HG02798 (cell line): ENCODE measurements at regions not wholly inside any gene's neighbourhood (a gene's known extent, or its start where the extent isn't known, plus 50 kb on each side); places are given as distances from the start of the nearest gene placed in this dataset.

Experiments used
- ATAC-seq: cut with Tn5 transposase; IDR thresholded peaks from one replicate; pipeline ENCODE4 v1.9.1; 2021; ENCODE audit warnings: mild to moderate bottlenecking; ENCODE audit not compliant: unreplicated experiment, poor library complexity

DNA sequence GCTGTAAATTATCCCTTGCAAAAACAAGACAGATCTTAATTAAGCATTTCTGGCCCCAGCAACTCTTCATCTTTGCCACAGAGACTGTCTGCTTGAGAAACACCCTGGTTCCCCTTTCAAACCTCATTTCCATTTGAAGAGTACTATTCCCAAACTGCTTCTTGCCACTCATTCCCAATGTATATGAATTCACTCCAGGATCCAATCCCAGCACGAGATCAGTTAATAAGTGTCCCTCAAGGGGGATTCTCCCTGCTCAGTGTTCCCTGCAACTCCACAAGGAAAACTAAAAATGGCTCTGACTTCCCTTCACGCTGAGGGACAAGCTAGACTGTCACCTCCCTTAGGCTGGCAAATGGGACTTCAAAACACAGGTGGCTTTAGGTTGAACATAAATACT, 173.2 kb downstream of the SIPA1L2 start:
- no peak for ATAC-seq

DNA sequence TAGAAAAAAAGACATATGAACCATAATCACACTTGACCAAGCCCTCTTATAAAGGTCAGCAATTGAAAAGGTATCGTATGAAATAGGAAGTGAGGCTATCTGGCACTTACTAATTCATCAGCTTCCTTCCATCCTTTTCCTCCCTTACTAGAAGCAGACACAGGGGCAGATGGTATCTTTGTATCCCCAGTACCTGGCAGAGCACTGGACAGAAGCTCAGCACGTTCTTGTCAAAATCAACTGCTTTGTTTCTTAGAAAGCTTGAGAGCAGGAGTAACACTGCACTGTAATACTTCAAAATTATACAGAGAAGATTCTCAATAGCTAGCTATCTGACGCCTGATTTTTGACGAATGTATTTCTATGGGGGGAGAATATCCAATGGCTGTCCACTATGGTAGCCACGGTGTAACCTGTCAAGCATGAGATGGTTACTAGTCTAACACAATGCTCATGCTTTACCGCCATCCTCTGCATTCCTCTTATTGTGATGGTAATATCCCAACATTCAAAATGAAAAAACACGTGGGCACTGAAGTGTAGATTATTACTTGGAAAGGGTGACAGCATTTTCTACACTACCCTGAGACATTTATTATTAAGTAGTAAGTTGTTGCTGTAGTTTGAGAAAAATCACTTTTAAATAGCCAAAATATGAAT, 175.6 kb downstream of the SIPA1L2 start:
- ATAC-seq = no peak

DNA sequence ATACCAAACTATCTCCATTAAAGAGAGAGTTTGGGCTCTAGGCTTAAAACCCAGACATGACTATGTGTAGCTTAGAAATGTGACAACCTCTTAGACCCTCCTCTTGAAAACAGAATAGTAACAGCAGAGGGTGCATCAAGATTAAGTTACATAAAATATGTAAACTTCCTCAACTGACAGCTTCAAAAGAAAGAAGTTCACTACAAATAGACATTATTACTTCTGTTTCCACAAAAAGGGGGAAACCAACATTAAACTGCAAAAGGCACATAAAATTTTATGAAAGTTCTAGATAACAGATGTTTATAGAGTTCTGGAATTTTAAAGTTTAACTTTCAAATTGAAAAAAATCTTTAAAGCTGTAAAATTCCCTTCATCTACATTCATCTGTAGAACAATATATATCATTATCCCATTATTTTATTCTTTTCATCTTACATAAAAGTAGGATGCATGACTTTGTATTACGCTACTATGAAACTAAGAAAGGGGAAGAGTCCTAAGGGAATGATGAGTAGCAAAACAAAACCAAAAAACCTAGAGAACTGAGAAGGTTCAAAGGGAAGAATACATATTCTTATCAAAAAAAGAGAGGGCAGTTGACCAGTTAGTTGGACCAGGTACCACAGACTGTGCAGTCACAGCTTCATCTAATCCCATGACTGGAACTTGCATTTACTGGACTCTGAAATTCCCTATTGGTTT, 177.0 kb downstream of the SIPA1L2 start:
- ATAC-seq = no peak

DNA sequence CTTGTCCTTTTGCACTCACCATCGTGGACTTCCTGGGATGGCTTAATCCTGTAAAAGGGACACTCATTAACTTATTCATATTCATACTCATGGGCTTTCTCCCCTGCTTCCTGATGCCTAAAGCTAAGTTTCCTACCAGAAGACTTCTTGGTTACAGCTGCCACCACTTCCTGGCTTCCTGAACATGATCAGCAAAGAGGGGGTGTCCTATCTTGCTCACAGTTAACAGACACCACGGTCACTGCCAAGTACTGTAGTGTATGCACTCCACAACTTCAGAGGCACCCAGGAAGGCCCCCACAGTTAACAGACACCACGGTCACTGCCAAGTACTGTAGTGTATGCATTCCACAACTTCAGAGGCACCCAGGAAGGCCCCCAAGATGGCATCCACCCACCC, 177.8 kb downstream of the SIPA1L2 start:
- ATAC-seq = no peak

DNA sequence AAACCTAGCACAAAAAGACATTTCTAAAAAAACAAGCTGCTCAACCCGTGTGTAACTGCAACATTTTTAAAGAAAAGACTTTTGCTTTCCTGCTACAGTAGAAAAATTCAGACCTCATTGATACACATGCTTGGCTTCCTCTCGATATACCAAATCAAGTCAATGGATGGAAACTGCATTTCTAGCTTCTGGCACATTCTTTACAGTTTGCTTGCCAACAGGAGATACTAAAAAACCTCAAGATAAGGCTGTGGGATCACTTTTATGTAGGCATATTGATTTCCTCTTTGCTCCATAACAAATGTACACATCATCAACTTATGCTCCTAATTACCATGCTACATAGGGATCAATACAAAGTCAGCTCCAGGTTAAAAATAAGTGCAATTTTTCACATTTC, 178.4 kb downstream of the SIPA1L2 start:
- no peak for ATAC-seq

DNA sequence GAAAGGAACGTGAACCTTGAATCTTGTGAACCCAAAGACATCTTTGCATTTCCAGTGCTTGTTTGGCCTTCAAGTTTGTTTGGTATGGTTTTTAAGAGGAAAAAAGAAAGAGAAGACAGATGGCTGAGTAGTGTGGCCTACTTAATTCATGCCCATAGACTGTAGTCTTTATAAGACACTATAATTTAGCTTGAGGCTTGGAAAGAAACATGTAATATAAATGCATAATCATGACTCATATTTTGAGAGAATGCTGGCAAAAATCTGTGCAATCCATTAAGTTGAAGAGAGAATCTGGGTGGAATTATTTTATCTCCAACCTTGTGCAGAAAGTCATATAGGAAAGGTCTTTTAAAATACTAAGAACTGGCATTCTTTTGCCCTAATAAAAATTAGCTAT, 179.3 kb downstream of the SIPA1L2 start:
- no peak for ATAC-seq

DNA sequence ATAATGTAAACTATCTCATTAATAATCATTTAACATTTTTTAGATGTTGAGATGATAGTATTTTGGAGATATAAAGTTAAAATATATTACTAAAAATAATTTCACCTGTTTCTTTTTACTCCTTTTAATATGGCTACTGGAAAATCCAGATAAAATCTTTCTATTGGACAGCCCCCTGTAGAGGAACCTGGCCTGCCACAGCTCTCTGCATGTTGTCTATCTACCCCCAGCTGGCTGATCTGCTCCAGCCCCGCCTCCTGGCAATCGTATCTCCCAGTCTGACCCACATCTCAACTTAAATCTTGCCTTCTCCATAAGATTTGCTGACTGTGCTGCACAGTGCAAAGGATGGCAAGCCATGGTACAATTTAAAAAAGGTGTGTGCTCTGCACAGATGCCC, 182.8 kb downstream of the SIPA1L2 start:
- no peak for ATAC-seq

DNA sequence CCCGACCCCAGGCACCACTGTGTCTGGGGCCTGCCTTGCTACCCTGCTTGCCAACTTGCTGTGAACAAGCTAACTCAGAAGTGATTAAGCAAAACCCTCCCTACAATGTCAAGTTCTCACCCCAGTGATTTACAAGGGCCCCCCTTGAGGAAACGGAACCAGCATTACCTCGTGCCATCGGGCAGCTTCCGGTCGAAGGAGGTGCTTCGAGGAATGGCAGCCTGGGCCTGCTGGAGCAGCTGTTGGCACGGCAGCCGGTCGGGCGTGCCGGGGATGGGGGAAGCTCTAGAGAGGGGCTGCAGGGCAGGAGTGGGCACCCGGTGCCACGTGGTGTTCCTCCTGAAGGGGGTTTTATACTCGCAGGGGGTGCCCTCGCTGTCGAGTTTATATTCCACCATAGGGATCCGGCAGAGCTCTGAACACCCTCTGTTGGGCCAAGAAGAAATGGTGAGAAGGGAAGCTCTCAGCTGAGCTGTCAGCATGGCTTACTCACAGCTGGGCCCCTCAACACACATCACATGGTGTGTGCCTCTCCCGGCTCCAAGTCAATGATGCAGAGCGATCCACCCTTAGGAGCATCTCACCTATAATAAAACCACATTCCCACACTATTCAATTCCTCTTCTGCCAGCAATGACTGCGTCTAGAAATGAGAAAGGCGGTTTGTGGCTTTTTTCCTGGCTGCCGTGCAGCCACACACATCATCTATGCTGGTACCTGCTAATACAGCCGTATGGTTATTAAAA, 184.4 kb downstream of the SIPA1L2 start:
- no peak for ATAC-seq

DNA sequence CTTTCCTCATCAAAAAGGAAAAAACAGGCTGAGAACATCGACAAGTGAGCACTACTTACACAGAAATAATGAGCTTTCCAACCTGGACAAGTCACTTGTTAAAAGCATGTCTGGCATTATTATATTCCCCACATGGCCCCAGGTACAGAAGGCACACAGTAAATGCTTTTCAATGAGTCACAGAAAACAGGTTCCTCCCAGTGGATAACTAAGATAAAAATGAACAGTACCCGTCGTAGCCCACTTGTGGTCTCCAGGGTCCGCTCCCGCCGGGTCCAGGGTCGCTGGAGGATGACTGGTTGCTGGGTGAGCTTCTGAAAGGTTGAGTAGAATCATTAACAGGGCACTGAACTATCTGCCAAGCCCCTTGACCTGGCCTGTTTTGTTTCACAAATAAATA, 186.6 kb downstream of the SIPA1L2 start:
- no peak for ATAC-seq

DNA sequence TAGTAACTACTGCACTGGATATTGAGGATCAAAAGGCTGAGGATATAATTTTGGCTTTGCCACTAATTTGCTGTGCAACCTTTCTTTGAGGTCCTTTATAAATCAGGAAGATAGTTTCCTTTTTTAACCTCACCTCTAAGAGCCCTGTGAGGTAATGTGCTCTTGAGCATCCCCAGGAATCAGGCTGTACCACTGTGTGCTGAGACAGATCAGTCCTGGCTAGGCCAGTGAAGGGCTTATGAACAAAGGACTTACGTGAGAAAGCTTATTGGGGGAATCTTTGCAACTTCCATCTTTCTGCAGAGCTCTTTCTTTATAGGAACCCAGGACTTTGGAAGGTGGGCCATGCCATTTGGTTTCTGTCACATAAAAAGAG, 188.9 kb downstream of the SIPA1L2 start:
- ATAC-seq = no peak

DNA sequence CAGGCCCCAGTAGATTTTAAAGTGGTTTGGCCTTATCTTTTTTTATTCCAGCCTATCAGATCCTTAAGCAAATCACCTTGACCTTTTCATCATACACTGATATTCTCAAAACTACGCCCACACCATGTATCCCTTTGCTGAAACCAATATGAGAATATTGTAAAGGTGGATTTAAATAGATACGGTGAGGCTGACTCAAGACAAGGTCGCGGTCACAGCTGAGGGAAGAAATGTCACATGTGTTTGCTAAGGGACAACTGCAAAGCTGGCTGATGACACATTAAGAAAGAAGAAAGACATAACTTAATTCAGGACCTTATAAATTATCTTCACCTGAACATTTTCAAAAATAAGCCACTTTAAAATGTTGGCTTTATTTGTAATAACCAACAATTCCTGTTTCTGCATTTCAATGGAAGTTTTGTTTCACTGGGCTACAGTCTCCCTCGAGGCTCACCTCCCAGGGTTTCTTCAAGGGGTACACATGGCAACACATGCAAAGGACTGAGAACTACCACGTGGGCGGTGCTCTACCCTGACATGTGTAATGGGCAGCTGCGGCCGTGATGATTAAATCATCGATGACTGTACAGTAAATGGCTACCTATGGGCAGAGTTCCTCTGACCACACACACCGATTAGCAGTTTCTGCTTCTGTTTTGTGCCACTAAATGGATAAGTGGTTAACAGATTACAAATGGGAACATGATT, 189.5 kb downstream of the SIPA1L2 start:
- ATAC-seq = peak; percentile 74

DNA sequence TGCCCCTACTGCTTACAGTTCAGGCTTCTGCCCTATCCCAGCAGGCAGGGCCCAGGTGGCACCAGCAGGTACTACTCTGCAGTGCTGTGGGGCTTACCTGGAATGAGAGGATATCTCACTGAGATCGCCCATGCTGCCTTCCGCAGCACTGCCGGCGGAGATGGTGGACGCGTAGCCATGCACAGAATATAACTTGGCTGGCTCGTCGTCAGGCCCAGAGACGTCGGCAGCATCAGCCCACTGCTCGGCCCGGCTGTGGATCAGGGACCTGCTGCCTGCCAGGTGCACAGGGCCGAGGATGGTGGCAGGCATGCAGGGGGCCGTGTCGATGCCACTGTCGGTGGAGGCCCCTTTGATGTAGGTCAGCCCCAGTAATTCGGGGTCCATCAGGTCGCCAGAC, 190.9 kb downstream of the SIPA1L2 start:
- ATAC-seq = no peak

DNA sequence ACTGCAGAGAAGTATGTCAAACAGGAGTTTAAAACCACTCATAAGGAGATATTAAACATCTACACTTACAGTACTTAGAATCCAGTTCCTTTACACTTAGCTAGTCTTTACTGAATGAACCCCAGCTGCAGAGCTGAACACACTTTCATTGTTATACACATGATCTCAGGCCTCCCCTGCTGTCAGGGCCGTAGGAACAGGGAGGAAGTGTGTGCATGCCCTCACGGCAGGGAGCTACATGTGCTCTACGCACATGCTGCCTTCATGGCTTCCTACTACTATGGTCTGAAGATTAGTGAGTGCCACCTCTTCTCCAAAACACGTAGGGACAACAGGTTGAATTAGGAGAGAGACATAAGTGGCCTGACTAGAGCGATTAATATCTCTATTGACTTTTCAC, 191.5 kb downstream of the SIPA1L2 start:
- no peak for ATAC-seq

DNA sequence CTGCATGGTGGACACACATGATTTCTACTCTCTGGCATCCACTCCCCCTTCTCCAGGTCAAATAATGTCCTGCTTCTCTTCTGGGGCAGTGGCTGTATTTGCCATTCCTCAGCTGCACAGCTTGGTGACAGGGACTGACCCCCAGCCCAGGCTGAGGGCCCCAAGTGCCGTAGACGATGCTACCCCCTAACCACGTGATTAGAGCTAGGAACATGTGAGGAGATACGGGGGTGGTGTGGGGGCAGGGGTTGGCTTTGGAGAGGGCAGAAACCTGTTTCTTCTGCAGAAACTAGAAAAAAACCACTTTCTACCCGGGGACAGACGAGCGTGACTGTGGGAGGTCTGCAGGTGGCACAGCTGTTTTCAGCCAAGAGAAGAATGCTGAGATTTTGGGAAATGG, 192.4 kb downstream of the SIPA1L2 start:
- ATAC-seq = no peak

DNA sequence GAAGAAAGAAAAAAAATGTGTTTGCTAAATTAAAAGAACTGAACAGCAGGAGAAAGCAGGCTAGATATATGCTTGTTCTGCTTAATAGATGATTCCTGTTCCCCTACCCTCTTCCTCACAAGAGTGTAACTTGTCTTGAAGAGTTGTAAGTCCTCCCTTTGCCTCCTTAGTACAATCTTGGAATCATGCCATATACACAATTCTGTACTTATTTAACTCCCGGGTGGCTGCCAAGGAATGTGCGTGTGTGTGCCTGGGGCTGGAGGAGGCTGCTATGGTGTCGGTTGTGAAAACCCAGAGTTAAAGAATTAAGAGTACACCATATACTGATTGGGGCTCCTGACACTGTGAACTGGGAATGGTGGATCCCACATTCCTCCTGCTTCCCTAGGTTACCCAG, 194.2 kb downstream of the SIPA1L2 start:
- no peak for ATAC-seq

DNA sequence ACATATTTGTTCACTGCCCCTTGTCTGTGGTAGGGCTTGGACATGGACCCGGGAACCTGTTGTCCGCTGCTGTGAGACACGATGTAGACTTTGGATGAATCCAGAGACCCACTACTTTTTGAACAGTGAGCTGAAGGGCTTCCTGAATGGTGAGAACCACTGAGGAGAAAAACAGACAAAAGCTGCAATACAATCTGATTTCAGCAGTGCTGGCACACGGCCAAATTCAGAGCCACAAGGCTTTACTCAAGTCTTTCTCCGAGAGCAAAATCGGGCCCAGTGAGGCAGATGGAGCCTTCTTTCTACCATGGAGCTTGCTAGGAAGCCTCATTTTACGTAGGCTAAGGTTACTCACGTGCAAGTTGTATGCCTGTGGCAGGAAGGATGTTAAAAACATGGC, 197.6 kb downstream of the SIPA1L2 start:
- no peak for ATAC-seq

DNA sequence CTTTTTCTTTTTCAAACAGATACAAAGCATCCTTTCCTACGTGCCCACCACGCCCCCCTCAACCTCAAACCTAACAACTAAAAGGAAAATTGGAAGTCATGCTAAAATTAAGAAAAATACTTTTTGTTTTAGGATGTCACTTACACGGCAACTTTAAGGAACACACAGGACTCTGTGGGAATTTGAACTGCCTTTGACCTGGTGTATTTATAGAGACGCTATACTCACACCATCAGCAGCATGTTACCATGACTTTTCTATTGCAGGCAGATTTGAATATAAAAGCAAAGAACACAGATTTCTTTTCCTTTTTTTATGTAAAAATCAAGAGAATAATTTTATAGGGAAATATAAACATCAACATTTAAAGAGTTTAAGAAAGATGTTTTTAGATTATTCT, 198.2 kb downstream of the SIPA1L2 start:
- no peak for ATAC-seq

DNA sequence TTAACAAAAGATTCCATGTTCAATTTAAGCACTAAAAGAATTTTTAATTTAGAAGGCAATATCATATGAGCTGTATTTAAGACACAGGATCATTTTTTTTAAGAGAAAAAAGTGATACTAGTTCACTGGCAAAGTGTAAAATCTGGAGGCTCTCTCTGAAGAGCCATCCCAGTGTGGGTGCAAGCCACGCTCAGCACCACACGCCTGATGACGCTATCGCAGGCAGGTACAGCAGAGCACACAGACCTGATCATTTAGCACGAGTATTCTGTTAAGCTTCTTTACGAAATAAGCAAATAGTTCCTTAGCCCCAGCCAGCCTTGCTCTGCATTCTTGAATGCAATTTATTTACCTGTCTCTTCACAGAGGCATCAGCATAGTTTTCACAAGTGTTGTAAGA, 198.6 kb downstream of the SIPA1L2 start:
- ATAC-seq = no peak

DNA sequence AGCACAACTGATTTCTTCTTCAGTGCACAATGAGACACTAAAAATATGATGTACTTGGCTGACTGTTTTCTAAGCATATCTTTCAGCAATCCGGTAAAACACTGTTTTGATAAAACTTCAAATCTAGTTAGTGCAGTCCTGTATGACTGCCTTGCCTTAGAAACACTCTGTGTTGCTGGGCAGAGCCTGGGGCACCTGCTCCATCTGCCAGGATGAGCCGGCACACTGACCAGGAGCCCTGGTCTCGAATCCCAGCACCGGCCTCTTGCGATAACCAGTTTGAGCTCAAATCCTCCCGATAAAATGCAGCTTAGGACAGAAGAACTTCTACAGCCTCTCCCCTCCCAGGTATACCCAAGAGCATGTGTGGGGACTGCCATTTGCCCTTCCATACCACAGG, 199.5 kb downstream of the SIPA1L2 start:
- no peak for ATAC-seq

DNA sequence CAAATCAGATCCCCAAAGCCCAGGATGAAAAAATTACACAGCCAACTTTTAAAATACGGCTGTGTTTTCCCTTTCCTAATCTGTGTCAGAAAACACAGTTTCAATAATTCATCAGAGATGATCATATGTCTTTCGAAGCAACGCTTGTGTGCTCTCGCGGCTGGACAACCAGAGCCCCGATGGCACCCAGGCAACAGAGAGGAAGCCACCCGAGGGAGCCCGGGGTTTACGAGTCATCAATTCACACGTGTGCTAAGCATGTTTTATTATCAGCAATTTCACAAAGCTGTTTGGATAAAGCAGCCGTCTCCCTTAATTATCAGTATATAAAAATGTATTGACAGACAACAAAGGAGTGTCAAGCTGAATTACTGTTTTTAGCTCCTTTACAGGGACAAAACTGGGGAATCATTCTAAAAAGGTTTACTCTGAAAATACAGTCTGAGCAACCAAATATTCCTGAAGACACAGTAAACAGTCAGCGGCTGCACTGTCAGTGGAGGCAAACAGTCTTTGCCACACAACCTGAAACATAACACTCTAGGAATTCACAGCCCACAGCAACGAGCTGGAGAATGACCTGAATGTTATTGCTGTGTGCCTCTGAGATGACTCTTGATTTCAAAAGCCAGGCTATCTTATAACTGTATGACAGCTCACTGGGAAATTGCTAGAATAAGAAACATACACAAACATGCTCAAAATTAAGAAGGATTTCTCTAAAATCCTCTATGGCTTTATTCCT, 201.0 kb downstream of the SIPA1L2 start:
- no peak for ATAC-seq
